ENCODE measurements at regions not wholly inside any gene's neighbourhood (a gene's known extent, or its start where the extent isn't known, plus 50 kb on each side); places are given as distances from the start of the nearest gene placed in this dataset.
"Not testable (repeated sequence)": the region's sequence is repeated elsewhere in the genome, so short reads cannot be mapped to it uniquely, and the experiment has no call there.

DNA sequence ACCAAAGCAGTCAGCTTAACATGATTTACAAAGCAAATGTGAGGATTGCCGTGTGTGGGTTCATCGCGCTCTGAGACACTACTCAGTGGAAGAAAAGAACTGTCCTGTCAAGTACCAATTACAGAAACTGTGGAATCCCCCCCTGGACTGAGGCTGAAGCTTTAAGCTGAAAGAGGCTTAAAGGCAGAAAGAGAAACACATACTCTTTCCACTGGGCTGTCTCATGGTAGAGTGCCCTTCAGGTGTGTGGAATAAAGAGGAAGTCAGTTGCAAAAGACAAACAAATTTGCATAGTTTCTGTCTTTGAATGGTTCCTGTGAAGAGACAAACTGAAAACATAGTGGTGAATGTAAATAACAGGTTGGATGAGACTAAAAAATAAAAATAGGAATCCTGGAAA is 560.4 kb upstream of the SYNCRIP start:
- DNase-seq: no peak

DNA sequence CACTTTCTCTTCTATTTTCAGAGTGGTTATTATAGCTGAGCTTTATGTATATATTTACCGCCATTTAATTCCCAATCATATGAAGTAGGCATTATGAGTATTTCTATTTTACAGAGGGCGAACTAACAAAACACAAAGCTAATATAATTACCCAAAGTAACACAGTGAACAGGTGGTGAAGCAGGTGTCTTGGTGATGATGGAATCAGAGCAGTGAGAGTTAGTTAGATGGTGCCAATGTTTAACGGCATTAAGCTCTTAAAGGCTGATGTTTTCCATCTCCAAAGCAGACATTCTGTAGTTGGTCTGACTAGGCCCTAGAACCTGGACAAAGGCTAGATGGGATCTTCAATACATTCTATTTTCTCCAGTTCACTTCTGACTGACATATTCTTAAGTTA is 551.1 kb upstream of the SYNCRIP start:
- DNase-seq: no peak

DNA sequence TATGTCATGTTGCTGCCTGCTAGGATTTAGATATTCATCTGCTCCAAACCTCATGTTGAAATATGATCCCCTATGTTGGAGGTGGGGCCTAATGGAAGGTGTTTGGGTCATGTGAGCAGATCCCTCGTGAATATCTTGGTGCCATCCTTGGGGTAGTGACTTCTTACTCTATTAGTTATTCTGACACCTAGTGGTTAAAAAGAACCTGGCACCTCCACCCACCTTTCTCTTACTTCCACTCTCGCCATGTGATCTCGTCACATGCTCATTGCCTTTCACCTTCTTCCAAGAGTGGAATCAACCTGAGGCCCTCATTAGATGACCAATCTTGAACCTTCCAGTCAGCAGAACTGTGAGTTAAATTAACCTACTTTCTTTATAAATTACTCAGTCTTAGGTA is 549.4 kb upstream of the SYNCRIP start:
- DNase-seq: peak; percentile 9

DNA sequence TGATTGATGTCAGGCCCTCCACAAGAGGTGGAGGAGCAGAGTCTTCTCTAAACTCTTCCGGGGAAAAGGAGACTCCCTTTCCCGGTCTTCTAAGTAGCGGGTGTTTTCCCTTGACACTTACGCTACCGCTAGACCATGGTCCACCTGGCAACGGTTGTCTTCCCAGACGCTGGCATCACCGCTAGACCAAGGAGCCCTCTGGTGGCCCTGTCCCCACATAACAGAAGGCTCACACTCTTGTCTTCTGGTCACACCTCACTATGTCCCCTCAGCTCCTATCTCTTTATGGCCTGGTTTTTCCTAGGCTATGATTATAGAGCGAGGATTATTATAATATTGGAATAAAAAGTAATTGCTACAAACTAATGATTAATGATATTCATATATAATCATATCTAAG is 532.5 kb upstream of the SYNCRIP start:
- peak; percentile 24 for DNase-seq

DNA sequence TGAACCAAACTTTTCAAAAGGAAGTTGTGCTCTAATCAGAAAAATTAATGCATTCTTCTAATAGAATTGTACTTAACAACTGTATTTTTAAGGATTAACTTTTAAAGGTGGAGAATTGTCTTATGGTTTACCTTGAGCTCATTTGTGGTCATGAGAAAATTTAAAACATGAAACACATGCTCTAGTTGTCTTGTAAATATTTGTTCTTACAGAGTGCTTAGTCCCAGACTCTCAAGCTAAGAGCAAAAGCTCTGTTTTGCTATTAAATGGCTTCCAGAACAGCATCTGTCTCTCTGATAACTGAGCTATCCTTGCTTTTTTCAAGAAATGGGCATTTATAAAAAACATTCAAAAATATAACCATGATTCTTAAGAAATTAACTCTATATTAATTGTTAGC is 512.2 kb upstream of the SYNCRIP start:
- DNase-seq: no peak

DNA sequence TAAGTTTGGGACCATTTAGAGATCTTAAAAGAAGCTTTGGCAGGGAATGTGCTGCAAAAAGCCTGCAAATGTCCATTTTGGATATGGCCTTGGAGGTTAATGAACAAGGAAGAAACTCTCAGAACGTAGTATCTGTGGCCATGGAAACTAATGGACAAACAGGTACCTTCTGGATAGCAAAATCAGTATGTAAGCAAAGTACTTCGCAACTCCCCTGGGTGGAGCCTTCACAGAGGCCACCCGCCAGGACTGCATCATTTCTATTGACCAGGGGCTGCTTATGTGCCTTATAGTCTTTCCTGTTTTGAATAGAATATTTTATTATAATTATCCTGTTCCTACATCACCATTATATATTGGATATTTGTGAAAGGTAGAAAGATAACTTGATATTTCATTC is 510.8 kb upstream of the SYNCRIP start:
- DNase-seq: no peak

DNA sequence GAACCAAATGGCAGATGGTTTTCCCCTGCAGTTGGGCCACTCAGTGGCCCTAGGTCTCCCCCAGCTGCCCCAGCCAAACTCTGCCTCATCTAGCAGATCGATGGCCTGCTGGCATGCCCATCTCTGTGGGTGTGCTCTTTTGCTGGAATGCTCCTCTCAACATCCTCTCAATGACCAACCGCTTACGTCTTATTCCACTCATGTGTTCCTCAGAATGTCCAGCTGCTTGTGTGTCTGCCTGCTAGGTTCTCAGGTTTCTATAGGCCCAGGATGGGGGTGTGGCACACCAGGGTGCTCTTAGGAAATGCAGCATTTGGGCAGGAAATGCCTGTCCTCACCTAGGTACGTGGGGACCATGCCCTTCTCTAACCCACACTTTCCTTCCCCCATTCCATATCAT is 509.9 kb upstream of the SYNCRIP start:
- DNase-seq: no peak

DNA sequence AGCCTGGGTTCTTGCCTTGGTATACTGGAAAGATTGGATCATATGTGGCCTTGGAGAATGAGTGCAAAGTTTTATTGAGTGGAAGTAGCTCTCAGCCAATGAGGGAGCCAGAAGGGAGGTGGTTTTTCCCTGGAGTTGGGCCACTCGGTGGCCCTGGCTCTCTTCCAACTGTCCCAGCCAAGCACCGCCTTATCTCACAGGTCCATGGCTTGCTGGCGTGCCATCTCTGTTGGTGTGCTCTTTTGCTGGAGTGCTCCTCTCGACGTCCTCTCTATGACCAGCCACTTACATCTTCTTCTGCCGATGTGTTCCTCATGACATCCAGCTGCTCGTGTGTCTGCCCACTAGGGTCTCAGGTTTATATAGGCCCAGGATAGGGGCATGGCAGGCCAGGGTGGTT is 505.9 kb upstream of the SYNCRIP start:
- no peak for DNase-seq

DNA sequence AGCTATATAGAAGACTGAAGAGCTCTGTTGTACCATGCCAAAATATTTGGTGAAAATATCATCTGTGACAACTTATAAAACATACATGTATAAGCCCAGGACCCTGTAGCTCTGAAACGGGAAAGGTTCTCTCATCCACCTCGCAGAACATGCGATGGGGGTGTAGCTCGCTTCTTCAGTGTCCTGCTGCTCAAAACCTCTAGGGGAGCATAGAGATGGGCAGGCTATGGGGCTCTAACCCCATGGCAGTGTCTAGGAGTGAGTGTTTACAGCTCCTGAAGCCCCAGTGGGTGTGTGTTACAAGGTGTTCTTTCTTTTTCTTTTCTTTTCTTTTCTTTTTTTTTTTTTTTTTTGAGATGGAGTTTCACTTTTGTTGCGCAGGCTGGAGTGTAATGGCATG is 505.2 kb upstream of the SYNCRIP start:
- no peak for DNase-seq

DNA sequence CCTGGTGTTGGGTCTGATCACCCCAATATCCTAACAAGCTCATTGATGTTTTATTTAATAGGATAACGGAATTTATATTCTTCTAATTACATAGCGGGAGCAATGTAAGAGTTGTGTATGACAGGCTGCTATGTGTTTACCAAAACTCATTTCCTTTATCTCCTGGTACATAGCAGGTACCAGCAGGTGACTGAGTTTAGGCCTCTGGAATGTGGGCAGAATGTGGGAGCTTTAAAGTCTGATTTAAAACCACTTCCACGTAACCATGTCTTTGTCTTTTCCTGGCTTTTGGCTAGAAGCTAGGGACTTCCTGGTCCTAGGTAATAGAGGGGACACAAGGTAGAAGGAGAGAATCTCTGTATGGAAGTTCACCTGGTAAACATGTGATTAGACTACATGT is 504.6 kb upstream of the SYNCRIP start:
- DNase-seq: no peak

DNA sequence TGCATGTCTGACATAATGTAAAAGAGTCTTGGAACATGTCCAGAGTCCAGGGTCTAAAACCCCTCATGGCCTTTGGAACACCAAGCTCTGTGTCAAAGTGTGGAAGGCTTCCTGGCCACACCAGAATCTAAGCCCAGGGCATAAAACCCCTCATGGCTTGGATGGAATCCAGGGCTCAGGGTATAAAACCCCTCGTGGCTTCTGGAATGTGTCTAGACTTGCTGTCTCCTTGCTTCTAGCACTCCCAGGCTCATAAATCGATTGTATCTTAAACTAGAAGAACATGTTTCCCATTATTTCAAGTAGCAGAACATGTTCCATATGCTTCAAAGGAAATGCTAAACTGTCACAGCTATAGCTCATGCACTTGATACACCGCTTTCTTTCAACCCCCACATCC is 504.1 kb upstream of the SYNCRIP start:
- not testable (repeated sequence) for DNase-seq

DNA sequence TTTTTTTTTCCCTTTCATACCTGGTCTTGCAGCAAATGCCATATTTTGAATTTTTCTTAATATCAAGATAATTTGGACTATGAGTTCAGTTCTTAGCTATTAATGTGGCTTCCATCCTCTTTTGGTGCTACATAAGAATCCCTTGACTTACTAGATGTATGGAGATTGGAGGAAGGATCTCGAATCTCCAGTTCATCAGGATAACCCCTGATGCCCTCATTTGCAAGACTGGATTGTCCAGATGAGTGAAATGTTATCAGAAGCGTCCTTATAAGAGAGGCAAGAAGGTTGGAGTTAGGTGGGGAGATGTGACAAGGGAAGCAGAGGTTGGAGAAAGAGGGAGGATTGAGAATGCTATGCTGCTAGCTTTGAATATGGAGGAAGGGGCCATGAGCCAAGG is 499.6 kb upstream of the SYNCRIP start:
- DNase-seq: no peak

DNA sequence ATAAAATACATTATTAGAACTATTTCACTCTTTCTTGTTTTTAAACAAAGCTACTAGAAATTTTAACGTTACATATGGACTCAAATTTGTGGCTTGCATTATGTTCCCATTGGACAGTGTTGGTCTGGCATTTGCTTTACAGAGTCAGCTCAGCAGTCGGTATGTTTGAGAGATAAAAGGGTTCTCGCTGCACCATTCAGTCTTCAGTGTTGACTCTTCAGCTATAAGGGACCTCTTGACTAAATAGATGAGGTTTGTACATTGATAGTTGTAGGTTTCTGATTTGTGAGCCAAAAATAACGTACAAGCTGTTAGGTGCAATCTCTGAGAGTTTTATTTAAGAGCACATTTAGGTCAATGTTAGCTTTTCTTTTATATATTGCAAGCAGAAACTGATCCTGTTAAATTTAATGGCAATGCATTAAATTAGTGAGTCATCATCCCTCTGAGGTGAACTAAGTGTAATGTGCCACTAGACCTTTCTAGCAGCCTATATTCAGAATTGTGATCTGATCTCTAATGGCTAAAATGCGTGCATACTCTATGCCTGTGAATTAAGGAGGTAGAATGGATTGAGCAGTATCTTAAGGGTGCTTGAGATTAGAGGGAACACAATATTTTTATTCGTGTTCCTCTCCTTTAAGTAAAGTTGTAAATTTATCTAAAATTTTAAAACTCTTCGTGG is 485.6 kb upstream of the SYNCRIP start:
- no peak for DNase-seq

DNA sequence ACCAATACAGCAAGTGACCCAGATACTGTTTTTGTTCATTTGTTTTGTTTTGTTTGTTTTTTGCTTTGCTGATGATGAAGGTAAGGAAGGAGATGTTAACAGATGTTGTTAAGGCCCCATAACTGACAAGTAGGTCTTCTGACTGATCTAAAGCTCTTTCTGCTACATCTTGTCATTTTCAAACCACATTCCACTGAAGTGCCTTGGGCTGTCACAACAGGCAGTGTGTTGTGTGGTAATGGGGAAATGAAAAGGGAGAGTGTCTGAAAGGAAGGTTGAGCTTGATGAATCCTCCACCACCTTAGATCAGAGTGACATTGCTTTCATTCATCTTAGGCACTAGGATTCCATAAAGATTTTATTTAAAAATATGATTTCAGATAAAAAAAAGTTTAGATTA is 479.4 kb upstream of the SYNCRIP start:
- no peak for DNase-seq

DNA sequence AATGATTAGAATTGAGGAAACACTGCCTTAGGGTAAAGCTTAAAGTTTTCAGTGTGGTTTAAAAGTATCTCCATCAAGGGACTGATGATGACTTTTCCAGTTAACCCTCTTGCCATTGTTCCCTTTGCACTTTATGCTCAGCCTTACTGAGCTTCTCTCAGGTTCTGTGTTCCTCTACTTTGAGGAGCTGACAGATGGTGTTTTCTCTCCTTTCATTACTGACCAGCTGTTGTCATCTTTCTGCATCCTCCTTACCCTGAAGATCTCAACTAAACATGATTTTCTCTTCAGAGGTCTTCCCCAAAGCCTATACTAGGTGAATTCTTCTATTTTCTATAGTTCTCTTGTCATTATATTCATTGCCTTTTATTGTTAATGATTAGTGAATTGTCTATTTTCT is 475.6 kb upstream of the SYNCRIP start:
- DNase-seq: no peak

DNA sequence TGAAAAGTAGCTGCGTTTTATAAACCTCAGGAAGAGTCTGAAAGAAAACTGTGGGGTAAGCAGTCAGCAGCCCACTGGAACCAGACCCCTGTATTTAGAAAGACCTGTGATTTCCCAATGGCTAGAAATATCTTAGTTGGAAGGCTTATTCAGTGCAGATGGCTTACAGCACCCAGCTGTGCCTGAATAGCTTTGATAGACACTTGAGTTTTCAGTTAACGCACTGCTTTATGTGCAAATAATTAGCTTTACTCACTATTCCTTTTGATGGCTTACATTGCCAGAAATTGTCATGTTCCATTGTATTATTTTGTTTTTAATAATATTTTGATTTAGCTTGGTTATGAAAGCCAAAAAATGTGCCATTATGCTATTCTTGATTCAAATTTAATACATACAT is 465.3 kb upstream of the SYNCRIP start:
- DNase-seq: no peak

DNA sequence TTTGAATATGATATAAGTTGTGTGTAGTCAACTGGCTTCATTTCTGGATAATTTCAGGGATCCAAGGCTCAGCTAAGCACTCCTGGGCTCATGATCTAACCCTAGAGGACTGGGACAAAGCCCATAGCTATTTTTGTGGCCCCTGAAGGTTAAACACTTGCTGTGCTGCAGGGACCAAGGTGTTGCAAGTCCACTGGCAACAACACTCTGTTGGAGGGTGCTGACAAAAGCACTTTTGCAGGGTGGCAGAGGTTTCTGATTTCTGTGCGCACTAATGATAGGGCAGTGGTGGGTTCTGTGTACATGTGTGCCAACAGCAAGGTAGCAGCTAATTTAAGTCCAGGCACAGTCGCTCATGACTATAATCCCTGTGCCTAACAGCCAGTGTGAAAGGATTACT is 445.3 kb upstream of the SYNCRIP start:
- DNase-seq: no peak

DNA sequence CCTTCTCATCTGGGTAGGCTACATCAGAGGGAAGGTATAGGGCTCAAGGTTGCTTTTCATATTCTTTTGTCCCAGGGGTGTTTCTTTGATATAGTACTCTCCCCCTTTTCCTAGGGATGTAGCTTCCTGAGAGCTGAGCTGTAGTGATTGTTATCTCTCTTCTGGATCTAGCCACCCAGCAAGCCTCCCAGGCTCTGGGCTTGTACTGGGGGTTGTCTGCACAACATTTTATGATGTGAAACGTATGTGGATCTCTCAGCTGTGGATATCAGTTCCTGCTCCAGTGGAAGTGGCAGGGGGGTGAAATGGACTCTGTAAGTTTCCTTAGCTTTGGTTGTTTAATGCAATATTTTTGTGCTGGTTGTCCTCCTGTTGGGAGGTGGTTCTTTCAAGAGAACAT is 437.3 kb upstream of the SYNCRIP start:
- DNase-seq: no peak

DNA sequence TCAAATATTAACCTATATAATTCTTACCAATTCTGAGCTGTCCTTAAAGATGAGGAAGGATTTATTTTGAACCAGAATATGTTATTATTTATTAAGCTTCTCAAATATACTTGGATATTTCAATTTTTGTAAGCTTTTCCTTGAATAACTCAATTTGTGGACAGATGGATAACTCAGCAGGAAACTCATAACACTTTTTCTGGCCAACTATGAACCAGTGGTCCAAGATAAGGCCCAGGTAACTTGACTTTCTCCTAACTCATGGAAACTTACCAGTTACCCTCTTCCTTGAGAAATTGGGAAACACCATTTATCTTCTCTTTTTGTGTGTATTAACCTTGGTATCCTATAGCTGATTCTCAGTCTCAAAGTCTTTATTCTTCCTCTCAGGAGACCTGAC is 427.5 kb upstream of the SYNCRIP start:
- DNase-seq: no peak

DNA sequence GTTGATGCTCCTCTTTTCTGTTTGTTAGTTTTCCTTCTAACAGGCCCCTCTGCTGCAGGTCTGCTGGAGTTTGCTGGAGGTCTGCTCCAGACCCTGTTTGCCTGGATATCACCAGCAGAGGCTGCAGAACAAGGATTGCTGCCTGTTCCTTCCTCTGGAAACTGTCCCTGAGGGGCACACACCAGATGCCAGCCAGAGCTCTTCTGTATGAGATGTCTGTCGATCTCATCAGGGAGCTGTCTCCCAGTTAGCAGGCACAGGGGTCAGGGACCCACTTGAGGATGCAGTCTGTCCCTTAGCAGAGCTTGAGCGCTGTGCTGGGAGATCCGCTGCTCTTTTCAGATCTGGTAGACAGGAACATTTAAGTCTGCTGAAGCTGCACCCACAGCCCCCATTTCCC is 422.3 kb upstream of the SYNCRIP start:
- not testable (repeated sequence) for DNase-seq

DNA sequence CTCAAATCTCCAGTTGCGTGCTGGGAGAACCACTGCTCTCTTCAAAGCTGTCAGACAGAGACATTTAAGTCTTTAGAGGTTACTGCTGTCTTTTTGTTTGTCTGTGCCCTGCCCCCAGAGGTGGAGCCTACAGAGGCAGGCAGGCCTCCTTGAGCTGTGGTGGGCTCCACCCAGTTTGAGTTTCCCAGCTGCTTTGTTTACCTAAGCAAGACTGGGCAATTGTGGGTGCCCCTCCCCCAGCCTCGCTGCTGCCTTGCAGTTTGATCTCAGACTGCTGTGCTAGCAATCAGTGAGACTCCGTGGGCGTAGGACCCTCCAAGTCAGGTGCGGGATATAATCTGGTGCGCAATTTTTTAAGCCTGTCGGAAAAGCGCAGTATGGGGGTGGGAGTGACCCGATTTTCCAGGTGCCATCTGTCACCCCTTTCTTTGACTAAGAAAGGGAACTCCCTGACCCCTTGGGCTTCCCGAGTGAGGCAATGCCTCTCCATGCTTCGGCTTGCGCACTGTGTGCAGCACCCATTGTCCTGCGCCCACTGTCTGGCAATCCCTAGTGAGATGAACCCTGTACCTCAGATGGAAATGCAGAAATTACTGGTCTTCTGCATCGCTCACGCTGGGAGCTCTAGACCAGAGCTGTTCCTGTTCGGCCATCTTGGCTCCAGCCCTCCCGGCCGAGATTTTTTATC is 414.8 kb upstream of the SYNCRIP start:
- peak; percentile 60 for DNase-seq

DNA sequence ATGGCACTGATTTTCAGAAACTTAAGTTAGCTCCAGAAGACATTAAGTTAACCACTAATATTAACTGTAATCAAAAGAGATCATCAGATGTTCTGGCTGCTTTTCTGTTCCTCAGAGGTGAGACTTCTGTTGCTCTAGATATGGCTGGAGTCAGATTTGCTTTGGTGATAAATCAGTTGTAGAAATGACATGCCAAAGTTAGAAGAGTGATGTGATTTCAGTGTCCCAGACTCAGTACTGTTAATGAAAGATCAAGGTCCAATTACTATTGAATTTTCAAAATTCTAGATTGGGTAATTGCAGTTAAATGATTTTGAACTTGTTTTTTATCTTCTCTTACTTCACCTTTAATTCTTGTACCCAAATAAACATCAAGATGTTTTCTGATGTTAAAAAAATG is 402.4 kb upstream of the SYNCRIP start:
- no peak for DNase-seq

DNA sequence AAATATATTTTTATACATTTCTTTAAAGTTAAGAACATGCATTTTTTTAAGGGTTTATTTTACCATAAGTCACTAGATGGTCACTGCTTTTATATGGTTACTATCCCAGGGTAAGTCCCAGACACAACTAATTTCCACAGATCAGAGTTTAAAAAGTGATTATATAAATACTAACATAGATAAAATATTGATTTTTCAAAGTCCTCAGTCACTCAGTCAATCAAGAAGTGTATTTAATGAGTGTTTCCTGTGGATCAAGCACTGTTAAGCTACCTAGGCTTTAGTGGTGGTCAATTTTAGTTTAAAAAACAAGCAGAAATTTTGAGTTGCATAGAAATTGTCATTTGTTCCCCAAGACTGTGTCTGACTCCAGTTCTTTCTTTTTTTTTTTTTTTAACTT is 399.5 kb upstream of the SYNCRIP start:
- DNase-seq: no peak

DNA sequence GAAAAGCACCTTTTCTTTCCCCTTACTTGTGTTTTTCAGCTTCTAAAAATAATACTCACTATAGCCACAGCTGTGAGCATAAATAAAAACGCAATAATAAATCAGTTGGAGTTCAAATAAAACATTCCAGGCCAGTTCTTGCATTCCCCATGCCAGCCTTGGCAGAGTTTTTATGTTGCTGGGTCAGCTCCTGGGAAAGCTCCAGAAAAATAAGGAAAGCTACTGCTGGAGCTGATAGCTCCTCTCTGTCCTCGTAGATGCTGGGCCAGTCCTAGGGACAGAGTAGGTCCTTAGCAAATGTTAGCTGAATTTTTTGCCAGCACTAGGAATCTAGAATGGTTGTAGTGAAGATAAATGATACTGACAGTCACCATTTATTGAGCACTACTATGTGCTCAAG is 389.0 kb upstream of the SYNCRIP start:
- DNase-seq: no peak

DNA sequence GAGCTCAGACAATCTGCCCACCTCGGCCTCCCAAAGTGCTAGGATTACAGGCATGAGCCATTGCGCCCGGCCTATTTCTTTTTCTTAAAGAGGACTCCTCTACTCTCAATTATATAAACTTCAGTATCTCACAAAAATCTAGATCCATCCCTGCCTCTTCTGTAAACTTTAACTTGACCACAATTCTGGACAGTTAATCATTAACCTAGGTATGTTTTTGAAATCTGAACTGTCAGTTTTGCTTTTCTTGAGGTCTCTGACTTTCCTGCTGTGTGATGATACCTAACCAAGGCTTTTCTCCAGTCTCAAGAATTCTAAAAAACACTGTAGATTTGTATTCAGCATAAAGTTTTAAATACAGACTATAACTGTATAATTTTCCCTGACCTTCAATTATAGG is 388.2 kb upstream of the SYNCRIP start:
- no peak for DNase-seq

All from NCI-H526 treated with DMSO at 0.1 percent for 48 hours (cell line).